ENCODE measurements at regions not wholly inside any gene's neighbourhood (a gene's known extent, or its start where the extent isn't known, plus 50 kb on each side); places are given as distances from the start of the nearest gene placed in this dataset.

GRCh38 chr6:3560211-3560610 is 103.4 kb upstream of the SLC22A23 start:
- H2AFZ ChIP-seq: no peak overlapping the region
- H3K4me1 ChIP-seq (ENCODE audit: insufficient read depth): no peaks in the 10 kb centered on the region
- H3K27me3 ChIP-seq (ENCODE audit: insufficient read depth): no peaks in the 10 kb centered on the region
- H3K36me3 ChIP-seq (ENCODE audit: insufficient read depth): no peaks in the 10 kb centered on the region
- no peaks in the 10 kb centered on the region for H3K36me3 Mint-ChIP-seq (ENCODE audit: low read depth)
- no peak overlapping the region for H3K27ac Mint-ChIP-seq
- DNase-seq (ENCODE audit: low spot score): no peak
- H3K4me3 Mint-ChIP-seq: no peak overlapping the region
- H3K79me2 ChIP-seq (replicated peaks; ENCODE audit: insufficient read depth): no peaks in the 10 kb centered on the region
- H3K4me2 ChIP-seq: no peak overlapping the region
- no peaks in the 10 kb centered on the region for H4K20me1 ChIP-seq (replicated peaks; ENCODE audit: insufficient read depth)
- ATAC-seq: no peak
- H3F3A ChIP-seq (replicated peaks; ENCODE audit: low read depth): no peaks in the 10 kb centered on the region
- H3K27ac ChIP-seq (ENCODE audit: low read depth): no peak overlapping the region
- H3K4me1 Mint-ChIP-seq: peaks cover 18% of the 10 kb centered on the region
- peaks cover 3% of the 10 kb centered on the region; the same call in 1 of the 2 replicates for H3K9me2 ChIP-seq (ENCODE audit: insufficient read depth)
- H3K27me3 Mint-ChIP-seq (ENCODE audit: insufficient read depth, low read depth, poor library complexity): no peaks in the 10 kb centered on the region
- TF ChIP-seq EZH2 (IDR thresholded peaks at IDR 0.05; ENCODE audit: low read depth, unreplicated experiment): no peak
- H3K4me3 ChIP-seq: no peak overlapping the region
- no peaks in the 10 kb centered on the region; the same call in 2 of the 3 replicates for H3K9me3 Mint-ChIP-seq

- Histone ChIP-seq H4K20me1 (replicated peaks; ENCODE audit: insufficient read depth) (no peaks in the 10 kb centered on the region), H3K27me3 (ENCODE audit: insufficient read depth) (no peaks in the 10 kb centered on the region), H3K9me2 (ENCODE audit: insufficient read depth) (peaks cover 3% of the 10 kb centered on the region; the same call in 1 of the 2 replicates), H3K79me2 (replicated peaks; ENCODE audit: insufficient read depth) (no peaks in the 10 kb centered on the region), H3K4me1 (ENCODE audit: insufficient read depth) (no peaks in the 10 kb centered on the region), H3K4me2 (no peak overlapping the region), H2AFZ (no peak overlapping the region), H3K4me3 (no peak overlapping the region), H3K27ac (ENCODE audit: low read depth) (no peak overlapping the region), H3K36me3 (ENCODE audit: insufficient read depth) (no peaks in the 10 kb centered on the region), H3F3A (replicated peaks; ENCODE audit: low read depth) (no peaks in the 10 kb centered on the region)
- no peak for DNase-seq (ENCODE audit: low spot score)
- H3K4me1 Mint-ChIP-seq: peaks cover 18% of the 10 kb centered on the region
- no peaks in the 10 kb centered on the region; the same call in 2 of the 3 replicates for H3K9me3 Mint-ChIP-seq
- no peak overlapping the region for H3K4me3 Mint-ChIP-seq
- no peaks in the 10 kb centered on the region for H3K36me3 Mint-ChIP-seq (ENCODE audit: low read depth)
- H3K27ac Mint-ChIP-seq: no peak overlapping the region
- ATAC-seq: no peak
- TF ChIP-seq CREB1 (CRISPR knock-in tag; IDR thresholded peaks at IDR 0.05; ENCODE audit: low read depth) (no peak), EZH2phosphoT487 (IDR thresholded peaks at IDR 0.05; ENCODE audit: unreplicated experiment) (no peak), NANOG (IDR thresholded peaks at IDR 0.05; ENCODE audit: borderline replicate concordance) (no peak), REST (IDR thresholded peaks at IDR 0.05; ENCODE audit: unreplicated experiment) (no peak), ZNF462 (CRISPR knock-in tag; IDR thresholded peaks at IDR 0.05) (no peak), STAT1 (IDR thresholded peaks at IDR 0.05; ENCODE audit: unreplicated experiment) (no peak), POLR2AphosphoS5 (IDR thresholded peaks at IDR 0.05; ENCODE audit: low read depth) (no peak), ZNF114 (CRISPR knock-in tag; IDR thresholded peaks at IDR 0.05) (no peak), EZH2 (IDR thresholded peaks at IDR 0.05; ENCODE audit: low read depth, unreplicated experiment) (no peak), CTCF (conservative IDR thresholded peaks at IDR 0.05; ENCODE audit: low read depth in 2 of 2) (no peak), ZNF331 (CRISPR knock-in tag; IDR thresholded peaks at IDR 0.05; ENCODE audit: low read depth) (no peak), JUNB (IDR thresholded peaks at IDR 0.05; ENCODE audit: unreplicated experiment) (no peak)
- no peaks in the 10 kb centered on the region for H3K27me3 Mint-ChIP-seq (ENCODE audit: insufficient read depth, low read depth, poor library complexity)
These were observed 102.7 kb upstream of the SLC22A23 start for GRCh38 chr6:3559561-3559960.
